Upper lobe of left lung (tissue), 4 donors: ENCODE measurements at regions not wholly inside any gene's neighbourhood (a gene's known extent, or its start where the extent isn't known, plus 50 kb on each side); places are given as distances from the start of the nearest gene placed in this dataset.

Experiments
- CTCF ChIP-seq, 6 experiments: fragments of 450-650 bp in 4 of 6; fragments of 200-600 bp in 2 of 6; sonication (generic) in 2 of 6; IDR thresholded peaks; one replicate each; pipeline ENCODE4 v1.5.1; 2016 to 2019; ENCODE audit warnings: antibody characterized with exemption in 6 of 6
- POLR2AphosphoS5 ChIP-seq, 2 donors: sonication (generic); formaldehyde crosslinking; IDR thresholded peaks; one replicate each; pipeline ENCODE4 v1.5.1; 2017; ENCODE audit warnings: antibody characterized with exemption in 2 of 2

- TF ChIP-seq CTCF (IDR thresholded peaks at IDR 0.05) (no peak), POLR2AphosphoS5 (IDR thresholded peaks at IDR 0.05) (no peak)
Observed at GRCh38 chr4:110830461-110830860, 207.6 kb upstream of the PITX2 start.
